CD4-positive, alpha-beta T cell (primary cell): ENCODE measurements at regions not wholly inside any gene's neighbourhood (a gene's known extent, or its start where the extent isn't known, plus 50 kb on each side); places are given as distances from the start of the nearest gene placed in this dataset.

Source experiments
- ATAC-seq: fragments of 200-7000 bp; cut with Tn5 transposase; one replicate; pipeline ENCODE4 v1.10.0; 2022; ENCODE audit warnings: mild to moderate bottlenecking; ENCODE audit not compliant: poor library complexity
- CTCF ChIA-PET: fragments of 350-600 bp; sonication (Branson Sonifier 250); formaldehyde crosslinking; loops from one replicate; lab custom pipeline; 2021; ENCODE audit warnings: antibody characterized with exemption, inconsistent platforms; lab: Charles Lee
- POLR2A ChIA-PET: fragments of 350-600 bp; sonication (Branson Sonifier 250); formaldehyde crosslinking; loops from one replicate; lab custom pipeline; 2021; ENCODE audit warnings: antibody characterized with exemption, inconsistent platforms; lab: Charles Lee
- DNase-seq, 14 experiments: peaks; one replicate each; pipeline ENCODE4 v3.0.0-alpha.2; 2013 to 2020; ENCODE audit warnings: mixed read lengths in 2 of 14
- H3K27ac ChIP-seq, 2 donors: one replicate each; pipeline versions ENCODE4 v1.5.1 to v1.7.0; 2013; ENCODE audit warnings: low read length in 2 of 2, low read depth in 1 of 2, mild to moderate bottlenecking in 1 of 2
- H3K27me3 ChIP-seq, 2 experiments: 1 replicate in 1 of 2; 2 replicates in 1 of 2; pipeline versions ENCODE4 v1.6.1 to v1.7.0; 2013; ENCODE audit warnings: low read length in 2 of 2, control low read depth in 1 of 2, mild to moderate bottlenecking in 1 of 2, moderate library complexity in 1 of 2; ENCODE audit not compliant: insufficient read depth in 2 of 2, control insufficient read depth in 1 of 2
- H3K36me3 ChIP-seq: one replicate; pipeline ENCODE4 v1.6.1; 2013; ENCODE audit warnings: low read length, control low read depth; ENCODE audit not compliant: insufficient read depth
- H3K4me1 ChIP-seq: one replicate; pipeline ENCODE4 v1.6.1; 2013; ENCODE audit warnings: low read length, control low read depth; ENCODE audit not compliant: insufficient read depth
- H3K4me3 ChIP-seq: one replicate; pipeline ENCODE4 v1.5.1; 2013; ENCODE audit warnings: mild to moderate bottlenecking, low read length, moderate library complexity
- H3K9me3 ChIP-seq, 2 experiments: 1 replicate in 1 of 2; 2 replicates in 1 of 2; pipeline versions ENCODE4 v1.6.1 to v1.7.0; 2013; ENCODE audit warnings: low read length in 2 of 2, mild to moderate bottlenecking in 2 of 2, control low read depth in 1 of 2, moderate library complexity in 1 of 2; ENCODE audit not compliant: control insufficient read depth in 1 of 2, insufficient read depth in 1 of 2
- H3K27ac Mint-ChIP-seq: one replicate; pipeline ENCODE4 v1.8.0; 2020; ENCODE audit warnings: mixed read lengths
- H3K27me3 Mint-ChIP-seq: one replicate; pipeline ENCODE4 v1.8.0; 2021; ENCODE audit warnings: mixed read lengths
- H3K36me3 Mint-ChIP-seq: one replicate; pipeline ENCODE4 v1.8.0; 2021; ENCODE audit warnings: low read depth, mixed read lengths
- H3K4me1 Mint-ChIP-seq: one replicate; pipeline ENCODE4 v1.8.0; 2021; ENCODE audit warnings: low read depth, mixed read lengths
- H3K4me3 Mint-ChIP-seq: one replicate; pipeline ENCODE4 v1.8.0; 2020; ENCODE audit warnings: mild to moderate bottlenecking, mixed read lengths
- H3K9me3 Mint-ChIP-seq: one replicate; pipeline ENCODE4 v1.8.0; 2020; ENCODE audit warnings: mixed read lengths
- CTCF ChIP-seq: fragments of 200-600 bp; IDR thresholded peaks from one replicate; pipeline ENCODE4 v1.8.0; 2022; ENCODE audit warnings: antibody characterized with exemption, mild to moderate bottlenecking
- intact Hi-C, 2 experiments: fragments of 100-400 bp; cut with DNase I in 1 of 2; cut with micrococcal nuclease in 1 of 2; formaldehyde crosslinking; loops; one replicate each; pipeline versions ENCODE4 v1.15.1 to v1.9.0; 2023 to 2025; cut with DNase I, micrococcal nuclease

- ATAC-seq (no peak), DNase-seq (no peak)
- Mint-ChIP-seq H3K9me3 (no peaks in the 10 kb centered on the region), H3K27me3 (peaks cover 6% of the 10 kb centered on the region), H3K4me3 (no peak overlapping the region), H3K36me3 (no peaks in the 10 kb centered on the region), H3K27ac (no peak overlapping the region), H3K4me1 (no peaks in the 10 kb centered on the region)
- TF ChIP-seq CTCF = no peak
- intact Hi-C loops = no loop called here
- Histone ChIP-seq H3K4me3 (no peak overlapping the region), H3K27me3 (no peaks in the 10 kb centered on the region), H3K9me3 (no peaks in the 10 kb centered on the region), H3K36me3 (no peaks in the 10 kb centered on the region), H3K4me1 (no peaks in the 10 kb centered on the region), H3K27ac (no peak overlapping the region)
- POLR2A ChIA-PET = no interaction called here
- CTCF ChIA-PET = no interaction called here
Measured at GRCh38 chr5:58255386-58255785, 204.5 kb downstream of the PLK2 start.

GRCh38 chr5:58248221-58248620 is 211.7 kb downstream of the PLK2 start:
- H3K27ac Mint-ChIP-seq = no peak overlapping the region
- POLR2A ChIA-PET = no interaction called here
- Histone ChIP-seq H3K4me3 (no peak overlapping the region), H3K9me3 (no peaks in the 10 kb centered on the region), H3K27ac (no peak overlapping the region), H3K36me3 (no peaks in the 10 kb centered on the region), H3K27me3 (no peaks in the 10 kb centered on the region), H3K4me1 (no peaks in the 10 kb centered on the region)
- TF ChIP-seq CTCF = no peak
- intact Hi-C loops = no loop called here
- H3K4me3 Mint-ChIP-seq = no peak overlapping the region
- H3K27me3 Mint-ChIP-seq = peaks cover 6% of the 10 kb centered on the region
- CTCF ChIA-PET = no interaction called here
- no peaks in the 10 kb centered on the region for H3K4me1 Mint-ChIP-seq
- H3K9me3 Mint-ChIP-seq = no peaks in the 10 kb centered on the region
- ATAC-seq (no peak), DNase-seq (no peak)
- H3K36me3 Mint-ChIP-seq = no peaks in the 10 kb centered on the region

GRCh38 chr5:58246461-58246944 is 213.4 kb downstream of the PLK2 start:
- intact Hi-C loops = no loop called here
- Mint-ChIP-seq H3K9me3 (no peaks in the 10 kb centered on the region), H3K4me1 (no peaks in the 10 kb centered on the region), H3K27ac (no peak overlapping the region), H3K36me3 (no peaks in the 10 kb centered on the region), H3K27me3 (peaks cover 6% of the 10 kb centered on the region), H3K4me3 (no peak overlapping the region)
- H3K9me3 ChIP-seq = no peaks in the 10 kb centered on the region
- H3K27me3 ChIP-seq = no peaks in the 10 kb centered on the region
- ChIA-PET CTCF (no interaction called here), POLR2A (no interaction called here)
- H3K4me1 ChIP-seq = no peaks in the 10 kb centered on the region
- H3K27ac ChIP-seq = no peak overlapping the region
- no peak overlapping the region for H3K4me3 ChIP-seq
- no peak for ATAC-seq
- DNase-seq = no peak
- no peaks in the 10 kb centered on the region for H3K36me3 ChIP-seq
- TF ChIP-seq CTCF = no peak
